Activated naive CD4-positive, alpha-beta T cell (primary cell): ENCODE measurements at regions not wholly inside any gene's neighbourhood (a gene's known extent, or its start where the extent isn't known, plus 50 kb on each side); places are given as distances from the start of the nearest gene placed in this dataset.
"Not testable (repeated sequence)": the region's sequence is repeated elsewhere in the genome, so short reads cannot be mapped to it uniquely, and the experiment has no call there.

Source experiments
- DNase-seq, 4 experiments: peaks; one replicate each; lab custom pipeline; 2025; lab: John Stamatoyannopoulos, UW

DNA sequence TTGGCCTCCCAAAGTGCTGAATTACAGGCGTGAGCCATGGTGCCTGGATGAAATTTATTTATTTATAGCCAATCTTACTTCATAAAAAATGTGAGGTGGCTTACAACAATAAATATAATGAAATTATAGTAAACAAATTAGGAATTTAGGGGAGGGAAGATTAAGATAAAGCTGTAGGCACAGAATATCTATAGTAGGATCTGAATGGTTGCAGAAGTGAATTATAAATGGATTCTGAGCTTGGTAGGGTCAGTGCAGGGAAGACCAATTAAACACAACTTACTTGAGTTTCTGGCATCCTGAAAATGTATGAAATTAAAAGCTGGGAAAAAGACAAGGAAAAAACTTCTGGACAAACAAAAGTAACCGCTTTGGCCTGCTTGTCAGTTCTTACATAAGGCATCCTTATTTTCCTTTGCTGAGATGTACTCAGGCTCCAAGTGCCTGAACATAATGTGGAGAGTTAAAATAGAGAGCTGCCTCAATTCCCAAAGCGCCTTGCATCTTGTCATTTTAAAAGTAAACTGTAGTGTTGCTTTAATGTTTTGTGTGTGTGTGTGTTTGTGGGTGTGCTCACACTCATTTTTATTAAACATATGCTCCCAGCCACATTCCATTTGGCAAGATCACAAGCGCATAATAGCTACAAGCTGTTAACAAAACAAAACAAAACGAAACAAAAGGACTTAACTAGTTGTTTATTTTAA is 247.3 kb downstream of the S1PR1 start:
- DNase-seq = no peak

- no peak for DNase-seq
Observed at GRCh38 chr1:101484689-101485338, 248.0 kb downstream of the S1PR1 start.

DNA sequence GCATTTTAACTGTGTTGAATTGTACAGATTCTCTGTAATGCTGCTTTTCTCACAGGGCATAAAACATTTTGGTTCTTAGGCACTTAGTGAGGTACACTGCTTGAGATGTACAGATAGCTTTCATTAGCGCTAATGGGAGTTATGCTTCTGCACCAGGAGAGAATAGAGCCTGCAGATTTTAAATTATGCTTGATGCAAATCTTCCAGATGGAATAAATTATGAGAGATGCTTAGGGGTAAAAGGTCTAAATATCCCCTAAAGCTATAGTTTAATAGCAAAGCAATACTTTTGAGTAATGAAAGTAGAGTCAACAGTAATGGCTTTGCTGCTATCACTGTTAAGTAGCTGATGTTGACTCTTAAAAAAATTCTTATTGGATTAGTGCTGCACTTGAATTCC is 248.9 kb downstream of the S1PR1 start:
- DNase-seq = no peak

- not testable (repeated sequence) for DNase-seq
Observed at GRCh38 chr1:101492144-101492543, 255.3 kb downstream of the S1PR1 start.

DNA sequence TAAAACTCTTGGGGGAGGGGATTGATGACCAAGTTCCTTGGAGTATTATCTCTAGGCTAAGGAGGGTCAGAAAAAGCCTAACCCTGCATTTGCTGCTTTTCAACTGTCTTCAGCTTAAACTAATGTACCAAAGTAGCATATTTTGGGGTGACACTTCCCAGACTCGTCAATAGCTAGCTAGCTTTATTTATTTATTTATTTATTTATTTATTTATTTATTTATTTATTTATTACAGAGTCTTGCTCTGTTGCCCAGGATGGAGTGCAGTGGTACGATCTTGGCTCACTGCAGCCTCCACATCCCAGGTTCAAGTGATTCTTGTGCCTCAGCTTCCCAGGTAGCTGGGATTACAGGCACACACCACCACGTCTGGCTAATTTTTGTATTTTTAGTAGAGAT is 257.1 kb downstream of the S1PR1 start:
- DNase-seq = not testable (repeated sequence)

GRCh38 chr1:101496109-101496508 is 259.3 kb downstream of the S1PR1 start:
- DNase-seq = no peak

- DNase-seq = no peak
Observed at GRCh38 chr1:101497881-101498559, 261.2 kb downstream of the S1PR1 start.

DNA sequence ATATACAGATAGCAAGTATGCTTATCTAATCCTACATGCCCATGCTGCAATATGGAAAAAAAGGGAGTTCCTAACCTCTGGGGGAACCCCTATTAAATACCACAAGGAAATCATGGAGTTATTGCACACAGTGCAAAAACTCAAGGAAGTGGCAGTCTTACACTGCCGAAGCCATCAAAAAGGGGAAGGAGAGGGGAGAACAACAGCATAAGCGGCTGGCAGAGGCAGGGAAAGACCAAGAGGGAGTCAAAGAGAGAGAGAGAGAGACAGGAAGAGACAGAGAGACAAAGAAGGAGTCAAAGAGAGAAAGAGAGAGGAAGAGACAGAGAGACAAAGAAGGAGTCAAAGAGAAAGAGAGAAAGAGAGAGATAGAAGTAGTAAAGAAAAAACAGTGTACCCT is 267.3 kb downstream of the S1PR1 start:
- DNase-seq = not testable (repeated sequence)

- not testable (repeated sequence) for DNase-seq
Observed at GRCh38 chr1:101505240-101505639, 268.4 kb downstream of the S1PR1 start.

GRCh38 chr1:101506541-101507164 is 269.8 kb downstream of the S1PR1 start:
- DNase-seq = peak in 1 of 4 experiments; percentile 2

- DNase-seq = no peak
Observed at GRCh38 chr1:101507547-101507971, 270.7 kb downstream of the S1PR1 start.

GRCh38 chr1:101508913-101509312 is 272.1 kb downstream of the S1PR1 start:
- no peak for DNase-seq

GRCh38 chr1:101509370-101509769 is 272.6 kb downstream of the S1PR1 start:
- DNase-seq = no peak

GRCh38 chr1:101511202-101511891 is 274.5 kb downstream of the S1PR1 start:
- DNase-seq = no peak

DNA sequence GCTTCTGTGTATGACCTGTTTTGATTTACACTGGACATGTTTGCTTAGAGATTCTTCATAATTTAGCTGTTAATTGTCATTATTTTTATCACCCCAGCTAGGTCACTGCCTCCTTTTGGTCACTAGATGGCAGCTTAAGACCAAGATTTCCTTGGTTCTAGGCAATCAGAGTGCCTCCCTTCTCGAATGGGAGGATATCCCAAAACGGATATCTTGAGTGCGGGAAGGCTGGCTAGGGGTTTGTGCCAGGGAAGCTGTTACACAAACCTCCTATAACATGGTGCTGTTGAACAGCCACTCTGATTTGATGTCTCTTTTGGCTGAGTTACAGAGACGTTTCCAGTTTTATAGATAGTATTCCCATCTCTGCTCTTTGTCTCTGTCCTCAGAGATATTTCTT is 283.5 kb downstream of the S1PR1 start:
- DNase-seq = no peak

DNA sequence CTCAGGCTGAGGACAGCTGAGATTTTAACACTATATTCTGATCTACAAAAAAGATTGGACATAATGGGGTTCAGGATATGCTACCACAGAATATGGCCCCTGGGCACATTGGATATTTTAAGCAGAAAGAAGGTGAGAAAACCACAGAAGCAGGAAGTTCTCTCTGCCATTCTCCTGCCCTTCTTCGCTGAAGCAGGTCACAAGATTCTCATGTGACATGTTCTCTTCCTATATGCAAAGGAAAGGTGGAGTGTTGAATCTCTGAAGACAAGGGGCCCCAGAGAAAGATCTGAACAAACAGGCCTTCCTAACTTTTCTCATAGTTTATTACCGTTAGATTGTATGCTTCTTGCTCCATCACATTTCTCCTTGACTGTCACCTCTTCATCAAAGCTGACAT is 285.7 kb downstream of the S1PR1 start:
- no peak for DNase-seq

DNA sequence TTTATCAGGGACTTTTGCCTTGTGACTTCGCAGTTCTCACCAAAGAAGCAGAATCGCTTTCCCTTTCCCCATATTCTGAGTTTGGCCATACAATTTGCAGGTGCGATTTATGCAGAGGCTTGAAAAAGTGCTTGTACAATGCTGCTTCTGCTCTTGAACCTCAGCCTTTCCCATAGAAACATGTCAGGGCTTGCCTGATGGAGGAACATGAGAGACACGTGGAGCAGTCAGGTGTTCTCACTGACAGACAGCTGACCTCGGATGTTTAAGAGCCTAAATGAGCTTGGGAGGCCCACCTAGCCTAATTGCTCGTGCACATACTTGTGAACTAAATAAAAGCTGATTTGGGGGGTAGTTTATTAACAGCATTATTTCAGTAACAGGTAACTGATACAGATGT is 290.0 kb downstream of the S1PR1 start:
- no peak for DNase-seq

DNA sequence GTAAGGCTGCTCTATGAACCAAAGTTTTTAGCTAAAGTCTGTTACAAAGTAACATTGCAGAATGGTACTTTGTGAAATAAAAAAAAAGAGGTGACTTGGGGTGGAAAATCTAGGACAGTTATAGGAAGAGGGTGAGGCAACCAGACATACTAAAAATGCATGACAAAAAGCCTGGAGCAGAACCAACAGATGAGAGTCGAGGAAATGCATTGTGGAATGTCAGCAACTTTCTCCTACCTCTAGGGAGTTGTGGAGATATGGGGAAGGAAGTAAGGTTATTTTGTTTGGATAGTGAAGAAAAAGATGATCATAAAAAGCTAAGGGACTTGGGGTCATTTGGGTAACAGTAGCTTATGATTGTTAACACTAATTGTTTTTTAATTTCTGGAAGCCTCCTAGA is 295.6 kb downstream of the S1PR1 start:
- no peak for DNase-seq

DNA sequence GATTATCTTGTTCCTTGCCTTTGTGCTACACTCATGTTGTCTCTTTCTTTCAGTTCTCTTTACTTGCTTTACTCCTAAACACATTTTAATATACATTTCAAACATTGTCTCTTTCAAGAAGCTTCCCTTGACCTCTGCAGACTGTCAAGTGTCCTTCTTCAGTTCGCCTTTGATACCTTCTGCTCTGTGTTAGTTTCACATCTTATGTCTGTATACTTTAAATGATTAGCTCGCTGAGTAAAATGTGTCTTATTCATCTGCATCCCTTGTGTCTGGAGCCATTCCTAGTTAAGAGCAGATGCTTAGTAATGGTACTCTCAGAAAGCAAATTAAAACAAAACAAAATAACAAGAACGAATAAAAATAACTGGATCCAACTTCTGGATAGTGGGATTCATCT is 303.3 kb downstream of the S1PR1 start:
- DNase-seq = no peak

DNA sequence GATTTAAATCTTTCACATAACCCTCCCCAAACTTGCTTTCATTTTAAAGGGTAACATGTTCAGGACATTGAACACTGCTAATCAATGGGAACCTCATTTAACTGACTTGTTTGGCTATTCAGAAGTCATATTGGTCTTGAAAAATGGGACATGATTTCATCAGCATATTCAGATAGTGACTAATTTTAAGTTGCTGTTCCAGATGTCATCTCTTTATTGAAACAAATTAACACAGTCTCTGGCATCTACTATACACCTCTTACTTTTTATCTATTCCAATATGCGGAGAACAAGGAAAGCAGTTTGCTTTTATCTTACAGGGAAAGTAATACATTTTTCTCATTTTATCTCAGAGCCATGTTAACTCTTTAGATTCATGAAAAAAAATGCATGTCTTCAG is 310.1 kb downstream of the S1PR1 start:
- DNase-seq = no peak

- no peak for DNase-seq
Observed at GRCh38 chr1:101547357-101547756, 310.5 kb downstream of the S1PR1 start.

DNA sequence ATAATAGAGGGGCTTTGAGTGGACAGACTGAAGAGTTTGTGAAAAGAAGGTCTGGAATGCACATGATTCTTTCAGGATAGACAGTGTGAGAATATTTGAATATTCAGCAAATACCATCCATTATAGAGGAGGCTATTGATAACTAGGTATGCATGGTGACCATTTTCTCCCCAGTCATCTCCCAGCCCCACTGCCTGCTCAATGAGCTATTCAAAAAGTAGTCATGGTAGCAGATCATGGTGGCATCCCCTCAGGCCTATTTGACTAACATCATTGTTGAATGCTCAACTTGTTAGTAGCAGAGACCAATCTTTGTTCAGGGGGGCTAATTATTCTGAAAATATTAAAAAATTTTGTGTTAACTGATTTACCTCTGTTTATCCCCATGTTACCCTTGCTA is 311.6 kb downstream of the S1PR1 start:
- no peak for DNase-seq
